NCI-H2227 treated with DMSO at 0.1 percent for 48 hours (cell line): ENCODE measurements at regions not wholly inside any gene's neighbourhood (a gene's known extent, or its start where the extent isn't known, plus 50 kb on each side); places are given as distances from the start of the nearest gene placed in this dataset.
"Not testable (repeated sequence)": the region's sequence is repeated elsewhere in the genome, so short reads cannot be mapped to it uniquely, and the experiment has no call there.

Experiments
- DNase-seq: peaks from one replicate; lab custom pipeline; 2025; lab: John Stamatoyannopoulos, UW

GRCh38 chr3:137300703-137301102 lies 342.9 kb downstream of the IL20RB start:
- no peak for DNase-seq

GRCh38 chr3:137304313-137305056 lies 346.7 kb downstream of the IL20RB start:
- no peak for DNase-seq

- DNase-seq, result no peak
These were observed 366.3 kb downstream of the IL20RB start for GRCh38 chr3:137324114-137324513.

- DNase-seq, result no peak
These were observed 367.4 kb downstream of the IL20RB start for GRCh38 chr3:137325170-137325569.

- DNase-seq, result no peak
These were observed 368.2 kb downstream of the IL20RB start for GRCh38 chr3:137325934-137326333.

GRCh38 chr3:137329594-137329993 lies 371.8 kb downstream of the IL20RB start:
- no peak for DNase-seq

GRCh38 chr3:137330246-137330645 lies 372.5 kb downstream of the IL20RB start:
- DNase-seq, result no peak

GRCh38 chr3:137332297-137332696 lies 374.5 kb downstream of the IL20RB start:
- DNase-seq, result no peak

GRCh38 chr3:137335478-137335877 lies 377.7 kb downstream of the IL20RB start:
- DNase-seq, result no peak

- not testable (repeated sequence) for DNase-seq
These were observed 380.6 kb downstream of the IL20RB start for GRCh38 chr3:137338400-137338799.

GRCh38 chr3:137343283-137343682 lies 385.5 kb downstream of the IL20RB start:
- no peak for DNase-seq

- no peak for DNase-seq
These were observed 389.3 kb downstream of the IL20RB start for GRCh38 chr3:137347132-137347531.

GRCh38 chr3:137347817-137348368 lies 390.1 kb downstream of the IL20RB start:
- DNase-seq, result no peak

GRCh38 chr3:137348936-137349335 lies 391.2 kb downstream of the IL20RB start:
- no peak for DNase-seq

- DNase-seq, result no peak
These were observed 392.0 kb downstream of the IL20RB start for GRCh38 chr3:137349557-137350348.

GRCh38 chr3:137360531-137361201 lies 402.9 kb downstream of the IL20RB start:
- no peak for DNase-seq

- DNase-seq, result no peak
These were observed 382.0 kb upstream of the SOX14 start for GRCh38 chr3:137382005-137382594.

- DNase-seq, result no peak
These were observed 378.2 kb upstream of the SOX14 start for GRCh38 chr3:137385922-137386321.

- DNase-seq, result no peak
These were observed 354.5 kb upstream of the SOX14 start for GRCh38 chr3:137409584-137409983.

GRCh38 chr3:137410028-137410427 lies 354.1 kb upstream of the SOX14 start:
- DNase-seq, result no peak

GRCh38 chr3:137420198-137420995 lies 343.7 kb upstream of the SOX14 start:
- DNase-seq, result no peak
